ENCODE measurements at regions not wholly inside any gene's neighbourhood (a gene's known extent, or its start where the extent isn't known, plus 50 kb on each side); places are given as distances from the start of the nearest gene placed in this dataset.

GRCh38 chr2:53536583-53537361, 230.8 kb upstream of the CHAC2 start:
- no peaks in the 10 kb centered on the region for H3K9me3 ChIP-seq (ENCODE audit: insufficient read depth, low read length)
- H3K27ac ChIP-seq (ENCODE audit: low read depth, low read length), result no peak overlapping the region
- H3K4me2 ChIP-seq (ENCODE audit: low read depth, low read length, poor library complexity, severe bottlenecking), result no peak overlapping the region
- H3K9ac ChIP-seq (ENCODE audit: low read length), result no peak overlapping the region
- H3F3A ChIP-seq (ENCODE audit: insufficient read depth), result no peaks in the 10 kb centered on the region
- H3K4me3 ChIP-seq (ENCODE audit: insufficient read depth, low read length, poor library complexity, severe bottlenecking), result no peak overlapping the region
- H2AFZ ChIP-seq (ENCODE audit: low read depth, low read length, severe bottlenecking), result no peak overlapping the region
- no peaks in the 10 kb centered on the region for H3K79me2 ChIP-seq (ENCODE audit: insufficient read depth, low read length)
- no peaks in the 10 kb centered on the region for H3K27me3 ChIP-seq (ENCODE audit: low read length)
- no peaks in the 10 kb centered on the region for H4K20me1 ChIP-seq (ENCODE audit: low read depth, low read length)
- no peak for TF ChIP-seq EZH2phosphoT487 (conservative IDR thresholded peaks at IDR 0.05; ENCODE audit: low read length)
- no peak for TF ChIP-seq CTCF (IDR thresholded peaks at IDR 0.05; ENCODE audit: insufficient read depth, low read length, poor library complexity, severe bottlenecking)
- H3K9me2 ChIP-seq (replicated peaks; ENCODE audit: insufficient read depth, low read length), result no peaks in the 10 kb centered on the region
- H3K36me3 ChIP-seq (ENCODE audit: low read length), result no peaks in the 10 kb centered on the region

DNA sequence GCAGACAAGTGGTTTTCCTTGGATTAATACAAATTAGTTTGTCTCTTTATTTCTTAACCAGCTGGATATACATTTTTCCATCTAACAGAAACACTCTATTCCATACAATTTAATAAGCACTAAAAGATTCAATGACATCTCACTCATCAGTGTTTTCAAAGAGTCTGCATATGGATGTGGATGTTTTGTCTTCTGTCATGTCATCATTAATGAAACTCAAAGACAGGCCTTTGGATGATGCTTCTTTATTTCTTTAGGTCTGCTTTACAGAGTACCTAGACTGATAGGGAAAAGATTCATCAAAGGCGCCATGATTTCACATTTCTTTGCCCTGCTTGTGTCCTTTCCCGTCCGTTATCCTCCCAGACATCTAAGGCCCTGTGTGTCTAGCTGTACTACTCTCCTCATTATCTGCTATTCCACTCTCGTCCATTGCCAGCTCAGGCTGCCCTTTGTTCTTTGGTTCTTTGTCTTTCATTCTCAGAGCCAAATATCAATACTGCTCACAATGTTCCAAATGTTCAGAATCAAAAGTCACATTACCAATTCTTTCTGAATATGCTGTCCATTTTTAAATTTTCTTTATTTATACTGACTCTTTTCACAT, 232.3 kb upstream of the CHAC2 start:
- H3K4me2 ChIP-seq (ENCODE audit: low read depth, low read length, poor library complexity, severe bottlenecking), result no peak overlapping the region
- H3K27ac ChIP-seq (ENCODE audit: low read depth, low read length), result no peak overlapping the region
- H3K4me3 ChIP-seq (ENCODE audit: insufficient read depth, low read length, poor library complexity, severe bottlenecking), result no peak overlapping the region
- H3K9ac ChIP-seq (ENCODE audit: low read length), result no peak overlapping the region
- no peak overlapping the region for H2AFZ ChIP-seq (ENCODE audit: low read depth, low read length, severe bottlenecking)
- H3K9me3 ChIP-seq (ENCODE audit: insufficient read depth, low read length), result no peaks in the 10 kb centered on the region
- no peaks in the 10 kb centered on the region for H4K20me1 ChIP-seq (ENCODE audit: low read depth, low read length)
- no peaks in the 10 kb centered on the region for H3K27me3 ChIP-seq (ENCODE audit: low read length)
- H3K9me2 ChIP-seq (replicated peaks; ENCODE audit: insufficient read depth, low read length), result no peaks in the 10 kb centered on the region
- no peaks in the 10 kb centered on the region for H3K36me3 ChIP-seq (ENCODE audit: low read length)
- H3K79me2 ChIP-seq (ENCODE audit: insufficient read depth, low read length), result no peaks in the 10 kb centered on the region
- TF ChIP-seq CTCF (IDR thresholded peaks at IDR 0.05; ENCODE audit: insufficient read depth, low read length, poor library complexity, severe bottlenecking) (no peak), EZH2phosphoT487 (conservative IDR thresholded peaks at IDR 0.05; ENCODE audit: low read length) (no peak)
- no peaks in the 10 kb centered on the region for H3F3A ChIP-seq (ENCODE audit: insufficient read depth)

GRCh38 chr2:53530126-53530525, 237.5 kb upstream of the CHAC2 start:
- Histone ChIP-seq H2AFZ (ENCODE audit: low read depth, low read length, severe bottlenecking) (no peak overlapping the region), H3K4me2 (ENCODE audit: low read depth, low read length, poor library complexity, severe bottlenecking) (no peak overlapping the region), H4K20me1 (ENCODE audit: low read depth, low read length) (no peaks in the 10 kb centered on the region), H3K4me3 (ENCODE audit: insufficient read depth, low read length, poor library complexity, severe bottlenecking) (no peak overlapping the region), H3K9me3 (ENCODE audit: insufficient read depth, low read length) (no peaks in the 10 kb centered on the region), H3K9me2 (replicated peaks; ENCODE audit: insufficient read depth, low read length) (no peaks in the 10 kb centered on the region), H3K27ac (ENCODE audit: low read depth, low read length) (no peak overlapping the region), H3K27me3 (ENCODE audit: low read length) (no peaks in the 10 kb centered on the region), H3K36me3 (ENCODE audit: low read length) (no peaks in the 10 kb centered on the region), H3K9ac (ENCODE audit: low read length) (no peak overlapping the region), H3K79me2 (ENCODE audit: insufficient read depth, low read length) (no peaks in the 10 kb centered on the region), H3F3A (ENCODE audit: insufficient read depth) (no peaks in the 10 kb centered on the region)
- TF ChIP-seq CTCF (IDR thresholded peaks at IDR 0.05; ENCODE audit: insufficient read depth, low read length, poor library complexity, severe bottlenecking) (no peak), EZH2phosphoT487 (conservative IDR thresholded peaks at IDR 0.05; ENCODE audit: low read length) (no peak)

Measured in SU-DHL-6 (cell line).